NCI-H524 (cell line): ENCODE measurements at regions not wholly inside any gene's neighbourhood (a gene's known extent, or its start where the extent isn't known, plus 50 kb on each side); places are given as distances from the start of the nearest gene placed in this dataset.

Experiments
- DNase-seq, 2 experiments: peaks; one replicate each; lab custom pipeline; 2025; lab: John Stamatoyannopoulos, UW

DNA sequence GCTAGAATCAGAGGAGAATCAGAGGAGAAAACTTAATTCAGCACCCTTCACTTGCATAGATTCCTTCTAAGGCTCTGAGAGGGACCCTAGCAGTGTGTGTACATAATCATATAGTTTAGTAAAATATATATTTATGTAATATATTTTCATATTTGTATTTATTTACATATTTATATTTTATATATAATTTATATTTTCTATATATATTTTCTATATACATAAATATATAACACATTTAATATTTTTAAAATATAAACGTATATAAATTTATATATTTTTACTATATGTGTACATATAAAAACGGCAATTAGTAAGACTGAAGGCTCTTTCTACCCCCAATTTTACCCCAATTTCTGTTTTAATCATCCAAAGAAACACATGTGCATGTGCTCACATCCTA lies 80.3 kb downstream of the NXPE2 start:
- DNase-seq = no peak

DNA sequence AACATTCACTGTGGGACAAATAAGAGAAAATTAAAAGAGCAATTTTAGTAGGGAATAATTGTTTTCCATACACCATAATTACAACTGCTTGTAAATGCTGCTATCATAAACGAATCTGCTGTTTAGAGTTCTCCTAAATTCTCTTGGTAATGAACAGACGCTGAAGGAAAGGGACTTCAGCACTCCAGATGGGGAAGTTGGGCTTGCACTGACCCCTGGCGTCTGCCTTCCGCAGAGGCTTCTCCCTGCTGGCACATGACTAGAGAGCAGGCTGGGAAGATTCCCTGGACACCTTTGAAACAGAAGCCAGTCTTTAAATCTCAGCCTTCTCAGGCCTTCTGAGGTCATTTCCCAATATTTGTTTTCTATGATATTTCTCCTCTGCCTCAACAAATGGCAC lies 84.1 kb downstream of the NXPE2 start:
- DNase-seq = peak; percentile 2 to 56

DNA sequence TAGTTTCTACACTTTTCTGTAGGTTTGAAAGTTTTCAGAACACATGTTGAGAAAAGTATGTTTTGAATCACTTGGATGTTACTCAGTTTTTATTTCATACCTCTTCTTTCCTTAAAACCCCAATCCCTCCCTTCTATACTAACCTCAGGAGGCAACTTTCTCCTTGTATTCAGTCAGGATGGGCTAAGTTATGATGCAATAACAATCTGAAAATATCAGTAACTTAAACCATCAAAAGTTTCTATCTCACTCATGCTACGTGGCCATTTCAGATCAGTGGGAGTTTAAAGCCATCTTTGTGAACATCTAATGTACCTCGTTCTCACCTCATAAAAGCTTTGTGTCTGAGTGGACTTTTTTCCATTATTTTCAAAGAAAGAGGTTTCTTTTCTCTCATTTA lies 86.2 kb downstream of the NXPE2 start:
- no peak for DNase-seq

DNA sequence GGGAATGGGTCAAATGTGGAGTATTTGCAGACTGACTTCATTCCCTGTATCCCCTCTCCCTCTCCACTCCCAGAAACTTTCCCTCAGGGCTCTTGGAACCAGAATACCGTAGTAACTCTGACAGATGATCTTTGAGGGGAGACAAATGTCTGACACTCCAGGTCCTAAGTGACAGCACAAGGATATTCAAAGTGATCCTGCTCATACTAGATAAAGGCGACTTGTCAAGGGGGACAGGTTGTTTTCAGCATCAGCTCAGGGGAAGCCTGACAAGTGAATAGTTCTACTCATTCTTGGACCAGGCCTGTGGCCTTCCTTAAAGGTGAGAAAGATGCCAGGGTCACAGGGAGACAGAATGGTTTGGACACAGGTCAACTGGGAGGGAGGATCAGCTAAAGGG lies 92.8 kb downstream of the NXPE2 start:
- DNase-seq = no peak

DNA sequence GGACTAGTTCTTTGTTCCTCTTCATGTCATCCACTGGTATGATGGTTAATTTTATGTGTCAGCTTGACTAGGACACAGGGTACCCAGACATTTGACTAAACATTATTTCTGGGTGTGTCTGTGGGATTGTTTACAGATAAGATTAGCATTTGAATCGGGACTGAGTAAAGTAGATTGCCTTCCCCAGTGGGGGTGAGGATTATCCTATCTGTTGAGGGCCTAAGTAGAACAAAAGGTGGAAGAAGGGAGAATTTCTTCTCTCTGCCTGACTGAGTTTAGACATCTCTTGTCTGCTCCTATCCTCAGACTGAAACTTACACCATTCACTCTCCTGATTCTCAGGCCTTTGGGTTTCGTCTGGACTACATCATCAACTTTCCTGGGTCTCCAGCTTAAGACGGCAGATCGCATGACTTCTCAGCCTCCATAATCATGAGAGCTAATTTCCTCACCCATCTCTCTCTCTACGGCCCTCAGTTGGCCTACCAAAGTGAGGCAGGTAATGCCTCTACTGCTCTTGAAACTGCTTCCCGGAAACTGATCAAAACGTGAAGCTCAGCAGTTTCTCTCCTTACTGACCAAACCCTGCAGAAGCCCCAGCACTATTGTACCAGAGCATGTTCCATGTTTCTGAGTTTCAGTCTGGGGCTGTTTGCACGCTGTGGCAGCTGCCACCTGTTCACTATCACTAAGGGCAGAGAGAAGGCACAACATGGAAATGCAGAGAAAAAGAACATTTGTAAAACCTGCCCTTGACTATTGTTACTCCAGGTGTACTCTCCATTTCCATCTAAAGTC lies 95.4 kb downstream of the NXPE2 start:
- peak in 1 of 2 experiments; percentile 15 for DNase-seq

DNA sequence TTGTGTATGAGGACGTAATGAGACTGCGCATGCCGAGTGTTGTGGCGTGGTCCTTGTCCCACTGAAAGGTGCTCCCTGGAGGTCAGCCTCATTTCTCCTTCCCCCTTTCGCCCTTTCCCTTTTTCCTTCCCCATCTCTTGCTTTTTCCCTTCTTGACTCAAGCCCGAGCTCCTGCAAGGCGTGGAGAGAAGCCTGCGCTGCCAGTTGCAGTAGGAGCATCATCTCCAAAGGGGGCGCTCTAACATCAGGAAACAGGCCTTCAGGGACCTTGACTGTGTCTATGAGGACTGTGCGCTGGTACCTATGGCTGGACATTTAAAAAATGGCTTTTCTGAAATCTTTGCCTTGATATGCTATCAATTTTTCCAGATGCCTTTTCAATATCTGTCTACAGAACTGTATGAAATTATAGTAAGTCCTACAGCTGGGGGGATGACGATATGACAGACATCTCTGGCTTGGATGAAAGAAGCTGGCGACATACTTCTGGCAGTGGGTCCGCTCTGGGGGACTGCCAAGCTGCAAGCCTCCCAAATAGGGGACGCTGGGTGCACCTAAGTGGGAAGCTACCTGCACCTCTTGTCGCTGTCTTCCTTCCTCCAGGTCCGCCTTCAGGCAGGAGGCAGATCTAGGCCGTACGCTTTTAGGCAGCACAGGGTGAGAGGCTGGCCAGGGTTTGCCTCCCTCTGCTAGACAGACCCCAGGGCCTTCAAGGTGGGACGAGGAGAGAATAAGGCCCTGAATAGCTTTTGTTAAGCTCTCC lies 96.5 kb downstream of the NXPE2 start:
- peak; percentile 54 to 83 for DNase-seq

DNA sequence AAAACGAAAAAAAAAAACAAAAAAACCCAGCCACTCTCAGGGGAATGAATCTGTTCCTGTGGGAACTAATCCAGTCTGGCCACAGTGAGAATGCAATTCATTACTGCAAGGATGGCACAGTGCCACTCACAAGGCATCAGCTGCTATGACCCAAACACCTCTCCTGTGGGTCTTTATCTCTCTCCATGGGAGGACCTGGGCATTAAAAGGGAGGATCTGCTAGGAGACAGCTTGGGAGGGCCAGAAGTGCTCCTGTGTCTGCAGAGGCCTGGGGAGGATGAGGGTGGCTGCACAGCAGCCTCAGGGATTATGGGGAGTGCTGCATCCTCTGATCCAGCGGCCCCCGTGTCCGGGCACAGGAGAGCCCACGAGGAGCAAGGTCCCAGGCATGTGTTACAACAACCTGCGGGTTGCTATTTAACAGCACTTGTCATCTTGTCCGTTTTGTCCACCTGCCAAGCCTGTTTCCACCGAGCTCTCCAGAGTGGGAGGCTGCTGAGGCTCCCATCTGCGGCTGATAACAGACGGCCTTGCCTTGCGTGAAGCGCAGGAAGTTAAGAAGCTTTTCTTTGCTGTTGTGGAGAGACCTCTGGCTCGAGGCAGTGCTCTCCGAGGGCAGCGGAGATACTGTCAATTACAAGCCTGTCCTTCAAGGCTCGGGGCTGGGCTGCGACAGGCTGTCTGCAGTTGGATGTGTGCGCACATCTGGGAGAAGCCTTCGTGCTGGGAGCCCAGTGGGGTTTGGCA lies 97.7 kb downstream of the NXPE2 start:
- DNase-seq = peak; percentile 69 to 88

DNA sequence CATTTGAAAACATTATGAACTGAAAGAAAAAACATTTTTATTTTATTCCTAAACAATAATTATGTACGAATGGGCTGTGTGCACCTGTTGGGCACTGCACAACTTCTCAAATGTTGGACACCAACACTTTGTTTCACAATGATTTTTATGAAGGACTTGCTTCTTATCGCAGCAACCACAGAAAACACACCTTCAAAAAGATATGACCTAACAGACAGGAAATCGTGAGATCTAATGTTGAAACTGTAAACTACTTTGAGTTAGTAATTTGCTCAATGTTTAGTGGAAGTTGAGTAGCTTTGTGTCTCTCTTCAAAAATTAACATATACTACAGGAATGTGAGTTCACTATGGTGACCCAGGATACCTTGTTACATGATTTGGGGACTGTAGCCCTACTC lies 98.6 kb downstream of the NXPE2 start:
- DNase-seq = no peak

DNA sequence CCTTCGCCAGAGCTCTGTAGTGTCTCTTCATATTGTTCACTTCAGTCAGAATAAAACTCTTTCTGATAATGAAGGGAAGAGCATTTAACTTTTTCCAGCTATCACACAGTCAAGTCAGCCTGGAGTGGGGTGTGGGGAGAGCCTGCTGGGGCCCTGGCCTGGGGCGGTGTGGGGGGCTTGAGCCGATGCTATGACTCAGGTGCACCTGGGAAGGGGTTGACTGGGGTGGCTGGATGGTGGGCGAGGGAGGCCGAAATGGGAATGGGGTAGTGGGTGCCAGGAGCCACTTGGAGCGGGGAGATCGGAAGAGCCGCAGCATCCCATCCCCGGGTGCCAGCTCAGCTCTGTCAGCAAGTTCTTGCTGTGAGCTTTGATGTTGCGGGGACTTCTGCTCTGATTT lies 100.9 kb downstream of the NXPE2 start:
- DNase-seq = no peak

DNA sequence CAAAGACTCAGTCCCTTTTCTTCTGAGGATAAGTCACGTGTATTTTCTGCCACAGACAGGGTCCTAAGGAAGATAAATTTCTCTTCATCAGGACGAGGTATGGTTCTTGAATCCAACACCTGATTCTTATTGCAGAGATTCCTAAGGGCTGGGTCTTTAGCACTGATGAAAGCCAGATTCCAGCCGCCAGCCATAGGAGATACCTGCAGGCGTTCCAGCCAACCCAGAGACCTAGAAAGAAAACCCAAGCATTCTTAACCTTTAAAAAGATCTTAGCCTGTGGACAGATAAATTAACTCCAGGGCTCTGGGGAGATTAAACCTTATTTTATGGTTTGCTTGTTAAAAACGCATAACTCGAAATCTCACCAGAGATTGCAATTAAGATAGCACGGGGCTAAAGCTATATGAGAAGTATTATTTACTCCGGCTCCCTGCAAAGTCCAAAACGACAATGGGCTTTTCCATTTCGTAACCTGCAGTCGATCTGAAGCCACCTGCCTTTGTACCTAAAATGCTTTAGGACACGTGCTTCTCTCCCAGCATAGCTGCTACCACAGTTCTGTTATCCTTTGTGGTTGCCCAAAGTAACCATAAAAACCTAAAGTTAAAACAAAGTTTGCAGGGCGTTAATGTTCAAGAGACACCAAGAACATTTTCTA lies 104.5 kb downstream of the NXPE2 start:
- no peak for DNase-seq

DNA sequence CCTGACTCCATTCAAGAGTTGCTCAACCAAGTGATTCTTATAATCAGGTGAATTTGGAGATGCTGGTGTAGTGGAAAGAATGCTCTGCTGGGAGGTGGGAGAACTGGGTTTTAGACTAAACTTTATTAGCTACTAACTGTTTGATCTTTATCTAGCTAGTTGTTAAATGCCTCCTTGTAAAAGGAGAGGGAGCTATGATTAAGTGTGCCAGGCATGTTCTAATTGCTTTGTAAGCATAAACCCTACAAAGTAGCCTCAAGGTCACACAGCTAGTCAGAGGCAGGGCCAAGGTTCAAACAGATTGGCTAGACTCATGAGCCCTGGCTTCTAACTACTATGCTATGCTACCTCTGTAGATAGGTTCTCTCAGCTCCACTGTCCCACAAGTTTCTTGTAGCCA lies 105.5 kb downstream of the NXPE2 start:
- no peak for DNase-seq

DNA sequence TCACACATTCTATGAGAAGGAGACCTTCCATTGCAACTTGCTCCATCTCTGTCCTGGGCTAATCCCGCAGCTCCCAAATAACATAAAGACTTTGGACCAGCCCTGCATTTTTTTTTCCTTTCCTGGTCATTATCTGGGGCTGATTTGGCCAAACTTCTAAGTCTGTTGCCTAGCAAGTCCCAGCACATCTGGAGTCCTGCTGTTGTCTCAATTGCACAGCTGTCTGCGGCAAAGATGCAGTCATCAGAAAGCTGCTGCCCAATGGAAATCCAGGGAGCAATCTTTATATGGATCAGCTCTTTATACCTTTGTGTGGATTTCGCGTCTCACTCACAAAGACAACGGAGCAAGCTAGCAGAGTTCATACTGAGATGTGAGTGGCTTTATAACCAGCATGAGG lies 105.9 kb downstream of the NXPE2 start:
- DNase-seq = no peak

DNA sequence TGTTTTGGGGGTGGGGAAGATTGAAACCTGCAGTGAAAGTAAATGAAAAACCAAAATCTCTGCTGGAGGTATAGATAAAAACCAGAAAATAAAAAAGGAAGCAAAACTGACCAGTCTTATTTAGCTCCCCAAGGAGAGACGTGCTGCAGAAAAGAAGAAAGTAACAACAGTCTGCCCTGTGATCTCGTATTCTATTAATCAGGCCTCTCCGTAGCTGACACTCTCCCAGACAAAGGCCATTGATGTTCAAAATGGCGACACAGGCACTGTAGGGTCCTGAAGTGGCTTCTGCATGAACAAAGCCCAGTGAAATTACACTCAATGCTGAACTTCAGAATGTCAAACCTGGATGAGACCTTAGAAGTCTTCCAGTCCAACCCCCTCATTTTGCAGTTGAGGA lies 106.6 kb downstream of the NXPE2 start:
- no peak for DNase-seq

DNA sequence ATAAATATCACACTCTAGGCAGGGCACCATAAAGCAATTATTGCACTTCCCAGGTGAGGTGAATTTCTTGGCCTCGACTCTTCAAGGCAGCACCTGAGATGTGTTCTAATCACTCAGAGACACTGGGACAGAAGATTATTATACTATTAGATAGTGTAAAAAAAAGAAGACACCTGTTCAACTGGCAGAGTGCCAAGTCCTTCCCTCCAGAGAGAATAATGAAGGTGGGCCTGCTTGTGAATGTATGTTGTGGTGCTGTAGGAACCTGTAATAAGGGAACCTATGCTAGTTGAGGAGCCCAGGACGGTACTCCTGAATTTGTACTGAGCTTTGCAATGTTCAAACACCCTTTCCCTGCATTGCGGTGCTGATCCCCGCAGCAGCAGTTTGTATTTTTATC lies 107.5 kb downstream of the NXPE2 start:
- peak in 1 of 2 experiments; percentile 36 for DNase-seq

DNA sequence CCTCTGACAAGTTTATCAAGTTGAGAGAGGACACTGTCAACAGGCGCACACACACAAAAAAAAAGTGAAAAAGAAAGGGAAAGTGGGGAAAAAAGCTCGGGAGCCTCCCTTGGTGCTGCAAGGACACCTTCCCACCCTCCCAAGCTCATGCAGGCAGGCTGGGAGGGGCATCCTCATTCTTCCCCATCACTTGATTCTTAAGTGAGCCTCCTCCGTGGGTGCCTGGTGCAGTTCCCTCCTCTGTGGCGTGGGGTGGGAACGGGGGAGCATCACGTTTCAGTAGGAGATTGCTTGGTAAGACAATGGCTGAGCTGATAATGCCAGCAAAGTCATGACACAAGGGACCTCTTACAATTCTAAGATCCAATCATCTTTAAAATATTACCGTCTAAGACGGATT lies 108.8 kb downstream of the NXPE2 start:
- DNase-seq = no peak

DNA sequence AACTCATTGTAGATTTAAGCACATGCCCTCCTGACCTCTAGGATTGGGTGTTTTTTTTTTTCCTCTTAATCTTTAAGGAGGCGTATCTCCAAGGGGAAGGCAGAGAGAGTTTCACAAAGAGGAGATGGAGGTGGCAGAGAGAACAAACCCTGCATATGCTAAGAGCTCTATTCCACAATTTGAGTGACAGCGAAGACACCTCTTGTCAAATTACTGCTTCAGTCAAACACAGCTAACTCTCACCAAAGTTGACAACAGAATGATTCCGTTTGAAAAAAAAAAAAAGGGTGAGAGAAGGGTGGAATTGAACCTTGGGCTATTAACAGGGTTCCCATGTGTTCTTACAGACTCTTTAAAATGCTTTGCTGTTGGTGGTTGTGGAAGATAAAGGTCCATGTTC lies 112.6 kb downstream of the NXPE2 start:
- DNase-seq = no peak

DNA sequence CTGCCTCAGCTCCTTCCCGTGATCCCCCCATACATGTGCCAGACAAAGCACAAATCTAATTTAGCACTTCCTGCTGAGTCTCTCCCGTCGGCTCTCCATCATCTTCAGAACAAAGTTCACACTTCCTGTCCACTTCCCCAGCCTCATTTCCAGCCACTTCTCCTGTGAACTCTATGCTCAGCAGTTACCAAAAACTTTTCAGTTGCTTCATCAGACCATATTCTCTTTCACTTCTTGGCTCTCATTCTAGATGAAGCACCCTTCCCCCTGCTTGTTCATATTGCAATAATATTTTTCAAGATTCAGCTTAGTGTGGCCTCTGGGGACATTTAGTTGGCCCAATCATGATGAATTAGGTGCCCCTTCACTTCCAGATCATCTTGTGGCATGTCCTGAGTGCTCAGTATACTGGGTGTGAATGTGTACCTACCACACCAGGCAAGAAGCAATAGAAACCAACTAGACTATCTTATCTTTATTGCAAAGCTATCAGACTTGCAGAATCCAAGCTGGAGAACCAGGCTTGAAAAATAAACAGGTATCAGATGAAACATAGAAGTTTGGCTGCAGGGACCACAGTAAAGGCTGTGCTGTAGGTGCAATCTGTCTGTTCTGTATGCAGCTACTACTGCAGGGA lies 115.8 kb downstream of the NXPE2 start:
- no peak for DNase-seq

DNA sequence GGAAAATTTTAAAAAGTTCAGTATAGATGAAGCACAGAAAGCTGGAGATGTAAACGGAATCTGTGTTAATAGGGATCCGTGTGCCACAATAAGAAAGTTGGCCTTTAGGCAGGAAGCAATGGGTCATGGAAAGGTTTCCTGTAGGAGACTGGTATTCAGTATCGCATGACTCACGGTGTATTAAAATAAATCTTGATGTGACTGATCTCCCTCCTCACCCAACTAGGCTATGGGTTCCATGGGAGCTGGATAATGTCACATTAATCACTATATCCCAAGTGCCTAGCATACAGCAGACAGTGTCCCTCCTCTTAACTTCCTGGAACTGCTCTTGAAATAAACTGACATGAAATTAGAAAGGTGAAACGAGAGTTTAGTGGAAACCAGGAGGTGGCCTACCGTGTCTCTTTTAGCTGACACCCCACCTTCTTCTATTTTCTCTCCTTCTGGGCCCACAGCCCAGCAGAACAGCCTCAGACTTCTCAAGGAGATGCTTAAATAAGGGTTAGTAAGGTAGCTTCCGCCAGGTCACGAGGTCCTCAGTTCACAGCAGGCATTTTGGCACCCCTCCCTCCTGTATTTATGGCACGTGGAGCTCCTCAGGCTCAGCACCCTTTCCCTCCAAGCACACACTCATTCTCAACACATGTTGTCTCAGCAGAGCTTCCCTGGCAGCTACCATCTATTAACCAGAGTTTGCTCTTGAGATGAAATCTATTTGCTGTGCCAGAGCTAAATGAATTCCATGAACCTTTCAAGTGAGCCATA lies 118.8 kb downstream of the NXPE2 start:
- no peak for DNase-seq

DNA sequence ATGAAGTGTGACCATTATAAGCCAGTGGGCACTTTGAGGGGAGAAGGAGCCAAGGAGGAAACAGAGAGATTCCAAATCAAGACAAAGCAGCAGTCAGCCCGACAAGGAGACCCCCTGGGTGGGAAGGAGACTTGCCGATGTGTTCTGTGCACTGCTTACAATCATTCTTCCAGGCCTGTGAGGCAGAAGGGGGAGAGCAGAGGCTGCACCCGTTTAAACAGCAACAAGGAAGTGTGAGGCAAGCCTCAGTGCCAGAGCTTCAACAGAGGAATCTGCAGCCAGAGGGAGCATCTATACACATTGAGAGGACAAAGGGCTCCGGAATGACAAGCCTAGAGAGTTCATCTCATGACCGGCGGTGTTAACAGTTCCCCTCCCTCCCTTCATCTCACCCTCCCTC lies 121.1 kb downstream of the NXPE2 start:
- DNase-seq = no peak

DNA sequence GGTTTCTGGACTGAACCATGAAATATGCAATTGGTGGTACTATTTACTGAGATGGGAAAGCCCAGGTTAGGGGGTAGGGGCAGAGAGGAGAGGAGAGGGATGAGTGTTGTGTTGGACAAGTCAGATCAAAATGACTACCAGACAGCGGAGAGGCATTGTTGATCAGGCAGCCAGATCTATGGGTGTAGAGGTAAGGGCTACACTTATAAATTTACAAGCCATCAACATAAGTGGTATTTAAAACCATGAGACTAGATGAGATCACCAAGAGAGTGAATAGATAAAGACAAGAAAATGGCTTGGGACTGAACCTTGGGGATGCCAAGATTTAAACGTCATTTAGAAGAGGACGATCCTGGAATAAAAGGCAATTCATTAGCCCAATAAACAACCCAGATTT lies 123.4 kb downstream of the NXPE2 start:
- DNase-seq = no peak

DNA sequence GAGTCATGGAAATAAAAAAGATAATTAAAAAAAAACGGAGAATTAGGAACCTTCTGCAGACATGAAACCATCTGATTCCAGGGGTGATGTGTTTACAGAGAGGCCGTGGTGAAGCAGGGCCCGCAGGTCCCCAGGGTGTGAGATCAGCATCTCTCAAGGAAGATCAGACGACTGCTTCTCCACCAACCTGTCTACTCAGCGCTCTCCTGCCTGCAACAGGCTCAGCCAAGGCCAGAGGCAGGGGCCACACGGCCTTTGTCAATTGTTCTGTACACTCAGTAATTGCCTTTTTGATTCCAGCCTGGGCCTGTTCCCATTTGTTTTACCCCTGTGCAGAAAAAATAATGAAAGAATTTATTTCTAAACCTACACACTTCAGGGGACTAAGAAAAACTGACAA lies 124.6 kb downstream of the NXPE2 start:
- no peak for DNase-seq
